Middle frontal gyrus (tissue), 1 donor: ENCODE measurements at regions not wholly inside any gene's neighbourhood (a gene's known extent, or its start where the extent isn't known, plus 50 kb on each side); places are given as distances from the start of the nearest gene placed in this dataset.

Source experiments
- DNase-seq: peaks from one replicate; pipeline ENCODE4 v3.0.0-alpha.2; 2015; ENCODE audit warnings: low spot score; ENCODE audit errors: extremely low spot score

- no peak for DNase-seq
Measured at GRCh38 chr13:80444240-80445015, 103.5 kb upstream of the SPRY2 start.

GRCh38 chr13:80442609-80443008, 101.7 kb upstream of the SPRY2 start:
- DNase-seq: no peak

- DNase-seq: no peak
Measured at GRCh38 chr13:80441968-80442367, 101.0 kb upstream of the SPRY2 start.

GRCh38 chr13:80438521-80438920, 97.6 kb upstream of the SPRY2 start:
- DNase-seq: no peak

GRCh38 chr13:80437231-80437630, 96.3 kb upstream of the SPRY2 start:
- no peak for DNase-seq

- no peak for DNase-seq
Measured at GRCh38 chr13:80436571-80437169, 95.7 kb upstream of the SPRY2 start.

GRCh38 chr13:80430561-80430960, 89.6 kb upstream of the SPRY2 start:
- no peak for DNase-seq

GRCh38 chr13:80428349-80429096, 87.6 kb upstream of the SPRY2 start:
- DNase-seq: no peak

GRCh38 chr13:80419416-80419815, 78.5 kb upstream of the SPRY2 start:
- DNase-seq: no peak

GRCh38 chr13:80413611-80414010, 72.7 kb upstream of the SPRY2 start:
- no peak for DNase-seq

GRCh38 chr13:80408270-80408669, 67.3 kb upstream of the SPRY2 start:
- no peak for DNase-seq

GRCh38 chr13:80400865-80401426, 60.0 kb upstream of the SPRY2 start:
- DNase-seq: no peak

GRCh38 chr13:80400164-80400864, 59.4 kb upstream of the SPRY2 start:
- DNase-seq: no peak

GRCh38 chr13:80399340-80400163, 58.6 kb upstream of the SPRY2 start:
- DNase-seq: no peak
